Neural progenitor cell (in vitro differentiated cells): ENCODE measurements at regions not wholly inside any gene's neighbourhood (a gene's known extent, or its start where the extent isn't known, plus 50 kb on each side); places are given as distances from the start of the nearest gene placed in this dataset.

ENCODE experiments used
- EZH2 ChIP-seq: fragments of 200-600 bp; sonication (generic); IDR thresholded peaks from 2 replicates; pipeline ENCODE4 v1.6.1; 2017; ENCODE audit warnings: antibody characterized with exemption, mild to moderate bottlenecking, moderate library complexity
- EZH2phosphoT487 ChIP-seq: fragments of 200-600 bp; sonication (generic); IDR thresholded peaks from 2 replicates; pipeline ENCODE4 v1.6.1; 2017; ENCODE audit warnings: antibody characterized with exemption
- TF ChIP-seq, protein P1 (sequence below): fragments of 200-600 bp; sonication (generic); IDR thresholded peaks from 2 replicates; pipeline ENCODE4 v1.5.1; 2017; ENCODE audit warnings: antibody characterized with exemption, mild to moderate bottlenecking

GRCh38 chr4:157918036-157918832, 254.6 kb downstream of the GASK1B start:
- TF ChIP-seq, protein P1, sequence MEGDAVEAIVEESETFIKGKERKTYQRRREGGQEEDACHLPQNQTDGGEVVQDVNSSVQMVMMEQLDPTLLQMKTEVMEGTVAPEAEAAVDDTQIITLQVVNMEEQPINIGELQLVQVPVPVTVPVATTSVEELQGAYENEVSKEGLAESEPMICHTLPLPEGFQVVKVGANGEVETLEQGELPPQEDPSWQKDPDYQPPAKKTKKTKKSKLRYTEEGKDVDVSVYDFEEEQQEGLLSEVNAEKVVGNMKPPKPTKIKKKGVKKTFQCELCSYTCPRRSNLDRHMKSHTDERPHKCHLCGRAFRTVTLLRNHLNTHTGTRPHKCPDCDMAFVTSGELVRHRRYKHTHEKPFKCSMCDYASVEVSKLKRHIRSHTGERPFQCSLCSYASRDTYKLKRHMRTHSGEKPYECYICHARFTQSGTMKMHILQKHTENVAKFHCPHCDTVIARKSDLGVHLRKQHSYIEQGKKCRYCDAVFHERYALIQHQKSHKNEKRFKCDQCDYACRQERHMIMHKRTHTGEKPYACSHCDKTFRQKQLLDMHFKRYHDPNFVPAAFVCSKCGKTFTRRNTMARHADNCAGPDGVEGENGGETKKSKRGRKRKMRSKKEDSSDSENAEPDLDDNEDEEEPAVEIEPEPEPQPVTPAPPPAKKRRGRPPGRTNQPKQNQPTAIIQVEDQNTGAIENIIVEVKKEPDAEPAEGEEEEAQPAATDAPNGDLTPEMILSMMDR: no peak
- TF ChIP-seq EZH2: no peak
- no peak for TF ChIP-seq EZH2phosphoT487
